GM19025 (cell line): ENCODE measurements at regions not wholly inside any gene's neighbourhood (a gene's known extent, or its start where the extent isn't known, plus 50 kb on each side); places are given as distances from the start of the nearest gene placed in this dataset.

ENCODE experiments used
- ATAC-seq: cut with Tn5 transposase; IDR thresholded peaks from one replicate; pipeline ENCODE4 v1.9.1; 2021; ENCODE audit warnings: mild to moderate bottlenecking, low read depth, moderate library complexity; ENCODE audit not compliant: unreplicated experiment

DNA sequence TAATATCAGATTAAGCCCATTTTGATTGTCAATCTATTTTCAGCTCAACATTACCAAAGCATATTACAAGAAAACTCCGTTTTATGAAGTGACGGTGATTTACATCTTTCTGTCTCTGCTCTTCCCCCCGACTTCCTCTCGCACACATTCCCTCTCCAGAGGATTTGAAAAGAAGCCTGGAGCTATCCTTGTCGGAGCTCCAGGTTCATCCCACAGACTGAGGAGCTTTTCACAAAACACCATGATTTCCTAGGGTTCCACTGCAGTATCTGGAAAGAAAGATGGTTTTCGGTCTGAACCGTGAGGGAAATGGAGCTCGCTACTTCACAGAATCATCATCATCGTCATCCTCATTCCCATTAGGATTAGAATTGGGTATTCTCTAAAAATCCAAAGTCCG is 655.5 kb upstream of the MGMT start:
- ATAC-seq = no peak

DNA sequence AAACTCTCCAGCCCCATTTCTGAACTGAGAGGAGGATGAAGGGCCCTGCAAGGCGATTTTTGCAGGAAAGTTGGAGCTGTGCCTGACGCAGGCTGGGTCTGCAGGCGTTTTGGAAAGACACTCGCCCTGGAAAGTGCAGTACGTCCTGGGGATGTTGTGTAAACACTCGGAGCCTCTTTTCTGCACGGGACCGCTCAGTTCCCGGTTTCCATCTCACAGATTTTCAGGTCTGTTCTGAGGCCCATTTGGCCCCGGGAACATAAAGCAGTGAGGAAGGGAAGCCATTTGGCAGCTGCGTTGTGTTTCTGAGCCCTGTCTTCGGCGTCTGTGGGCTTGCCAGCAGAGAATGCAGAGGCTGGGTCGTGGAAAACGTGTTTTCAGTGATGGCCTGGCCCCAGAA is 655.0 kb upstream of the MGMT start:
- ATAC-seq = no peak

DNA sequence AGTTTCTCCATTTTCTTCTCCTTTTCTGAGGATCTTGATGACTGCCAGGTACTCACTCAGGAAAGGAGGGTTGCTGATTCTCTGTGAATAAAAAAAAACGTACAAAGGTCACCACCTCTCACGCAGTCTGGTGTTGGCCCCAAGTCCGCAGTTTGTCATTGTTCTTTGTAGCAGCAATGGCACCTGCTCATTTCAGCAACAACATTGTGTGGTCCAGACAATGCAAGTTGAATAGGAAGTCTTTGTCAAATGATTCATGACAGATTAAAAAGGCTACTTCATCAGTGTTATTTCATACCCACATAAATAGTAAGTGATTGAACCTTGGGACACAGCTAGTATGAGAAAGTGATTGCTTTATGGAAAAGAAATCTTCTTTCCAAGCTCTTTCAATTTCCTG is 653.5 kb upstream of the MGMT start:
- no peak for ATAC-seq

DNA sequence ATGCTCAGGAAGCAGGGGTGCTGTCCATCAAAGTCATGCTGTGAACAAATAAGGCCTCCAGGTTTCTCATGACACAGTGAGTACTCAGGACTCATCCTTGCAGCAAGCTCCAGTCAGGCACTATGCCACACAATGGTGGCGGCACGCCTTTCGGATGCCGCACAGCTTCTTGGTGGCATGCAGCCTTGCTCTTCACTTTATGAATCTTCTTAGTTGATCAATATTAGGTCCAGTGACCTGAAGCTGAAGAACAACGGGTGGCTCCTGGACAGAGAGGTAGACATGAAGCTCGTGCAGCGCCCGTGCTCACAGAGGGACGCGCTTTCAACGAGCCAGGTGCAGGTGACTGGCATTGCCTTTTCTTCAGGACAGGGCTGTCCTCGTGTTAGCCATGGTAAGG is 653.0 kb upstream of the MGMT start:
- no peak for ATAC-seq

DNA sequence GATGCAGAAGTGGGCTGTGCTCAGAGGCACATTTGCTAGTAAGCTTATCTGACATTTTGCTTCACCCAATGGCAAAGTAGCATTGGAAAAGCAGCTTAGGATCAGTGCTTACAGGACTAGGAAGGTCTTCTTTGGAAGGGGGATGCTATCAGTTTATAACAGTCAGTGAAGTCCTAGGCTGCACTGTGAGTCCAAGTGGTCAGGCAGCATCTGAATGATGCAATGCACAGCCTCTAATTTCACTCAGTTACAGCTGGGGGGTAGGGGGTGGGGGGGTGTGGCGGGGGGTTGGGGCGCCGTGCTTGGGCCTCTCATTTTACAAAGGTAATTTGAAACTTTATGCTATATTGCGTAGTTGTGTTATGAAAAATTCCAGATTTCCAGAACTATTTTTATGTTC is 652.3 kb upstream of the MGMT start:
- ATAC-seq = no peak

DNA sequence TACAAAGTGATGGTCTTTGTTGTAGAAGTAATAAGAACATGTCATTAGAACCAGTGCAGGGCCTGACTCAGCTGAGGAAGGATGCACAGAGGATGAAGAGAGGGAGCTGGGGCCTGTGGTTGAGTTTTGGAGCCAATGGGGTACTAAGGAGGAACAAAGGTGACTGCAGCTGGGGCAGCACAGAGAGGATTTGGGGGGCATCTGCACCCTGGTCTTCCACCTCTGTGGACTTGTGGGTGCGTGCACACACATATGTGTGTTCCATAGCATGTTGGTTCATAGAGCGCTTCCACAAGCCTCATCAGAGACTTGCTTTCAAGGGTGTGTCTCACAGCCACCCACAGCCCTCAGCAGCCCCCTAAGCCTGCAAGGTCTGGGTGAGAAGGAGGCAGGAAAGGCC is 650.3 kb upstream of the MGMT start:
- ATAC-seq = no peak

DNA sequence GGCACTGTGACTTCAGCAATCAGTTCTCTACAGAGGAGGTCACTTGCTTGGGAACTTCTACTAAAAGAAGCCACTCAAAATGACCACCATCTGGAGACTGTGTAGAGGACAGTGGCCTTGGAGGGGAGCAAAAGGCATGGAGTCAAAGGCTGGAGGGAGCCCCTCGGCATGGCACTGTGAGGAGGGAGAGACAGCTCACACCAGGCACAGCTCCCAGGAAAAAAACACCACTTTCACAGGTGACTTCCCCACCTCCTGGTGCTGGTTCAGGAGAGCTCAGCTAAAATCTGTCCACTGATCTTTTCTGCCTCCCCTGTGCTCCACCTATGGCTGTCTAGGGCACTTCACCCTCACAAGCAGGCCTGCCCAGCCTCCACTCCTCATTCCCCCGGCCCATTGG is 649.4 kb upstream of the MGMT start:
- ATAC-seq = no peak

DNA sequence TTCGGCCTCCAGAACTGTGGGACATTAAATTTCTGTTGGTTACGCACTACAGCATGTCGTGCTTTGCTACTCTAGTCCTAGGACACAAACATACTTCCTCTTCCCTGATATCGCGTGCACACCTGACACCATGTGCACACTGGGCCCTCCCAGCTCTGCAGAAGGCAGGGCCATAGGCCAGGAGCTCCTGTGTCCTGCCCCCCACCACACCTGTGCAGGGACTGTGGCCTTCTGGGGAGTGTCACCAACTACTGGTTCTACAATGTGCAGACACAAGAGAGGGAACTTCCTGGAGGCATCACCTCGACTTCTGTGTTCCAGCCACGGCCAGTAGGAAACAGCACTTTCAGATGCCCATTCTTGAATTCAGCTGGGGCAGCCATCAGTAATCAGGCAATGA is 646.4 kb upstream of the MGMT start:
- ATAC-seq = no peak

DNA sequence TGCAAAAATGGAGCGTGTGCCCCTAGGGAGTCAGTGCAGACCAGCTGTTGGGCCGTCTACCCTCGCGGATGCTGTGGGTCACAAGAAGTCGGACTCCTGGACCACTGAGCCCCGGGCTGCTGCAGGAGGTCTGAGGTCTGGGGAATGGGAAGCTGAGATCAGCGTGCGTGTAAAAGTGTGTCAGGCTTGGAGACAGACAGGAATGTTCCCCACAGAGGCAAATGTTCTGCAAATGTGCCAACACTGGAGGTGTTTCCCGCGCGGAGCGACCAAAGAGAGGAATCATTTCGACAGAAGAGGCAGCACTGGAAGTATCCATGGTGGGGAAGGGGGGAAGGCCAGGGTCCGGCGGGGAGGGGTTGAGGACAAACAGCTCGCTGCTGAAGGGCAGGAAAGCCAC is 643.8 kb upstream of the MGMT start:
- ATAC-seq = no peak

DNA sequence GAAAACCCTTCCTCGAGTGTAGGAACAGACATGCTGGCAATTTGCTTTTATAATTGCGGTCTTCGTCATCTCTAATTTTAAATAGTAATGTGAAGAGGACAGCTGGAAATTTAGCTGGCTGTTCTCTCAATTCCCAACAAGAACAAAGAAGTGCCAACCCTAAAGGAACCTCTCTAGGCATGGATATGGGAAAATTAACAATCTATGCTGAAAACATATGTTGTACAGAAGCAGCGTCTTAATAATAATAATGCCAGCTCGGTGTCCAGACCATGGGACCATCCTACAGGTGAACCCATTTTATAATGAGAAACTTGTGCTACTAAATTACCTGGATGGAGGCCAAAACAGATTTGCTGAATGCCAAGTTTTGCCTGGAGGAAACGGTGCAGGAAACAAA is 641.4 kb upstream of the MGMT start:
- ATAC-seq = no peak

DNA sequence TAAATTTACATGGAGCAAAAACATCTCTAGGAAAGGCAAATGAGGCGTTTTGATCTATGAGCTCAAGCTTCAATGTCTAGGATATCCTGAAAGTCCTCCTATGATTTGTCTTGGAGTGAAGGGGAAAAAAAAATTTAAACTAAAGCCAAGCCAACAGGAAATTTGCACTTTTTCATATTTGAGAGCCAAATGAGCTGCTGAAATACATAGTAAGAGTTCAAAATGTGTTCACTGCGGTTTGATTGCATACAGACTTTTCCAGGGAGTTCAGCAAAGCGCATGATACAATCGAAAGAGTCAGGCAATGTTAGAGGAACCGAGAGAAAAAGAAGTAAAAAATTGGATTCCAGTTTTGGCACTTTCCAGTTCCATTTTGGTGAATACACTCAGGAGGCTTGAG is 633.4 kb upstream of the MGMT start:
- no peak for ATAC-seq

DNA sequence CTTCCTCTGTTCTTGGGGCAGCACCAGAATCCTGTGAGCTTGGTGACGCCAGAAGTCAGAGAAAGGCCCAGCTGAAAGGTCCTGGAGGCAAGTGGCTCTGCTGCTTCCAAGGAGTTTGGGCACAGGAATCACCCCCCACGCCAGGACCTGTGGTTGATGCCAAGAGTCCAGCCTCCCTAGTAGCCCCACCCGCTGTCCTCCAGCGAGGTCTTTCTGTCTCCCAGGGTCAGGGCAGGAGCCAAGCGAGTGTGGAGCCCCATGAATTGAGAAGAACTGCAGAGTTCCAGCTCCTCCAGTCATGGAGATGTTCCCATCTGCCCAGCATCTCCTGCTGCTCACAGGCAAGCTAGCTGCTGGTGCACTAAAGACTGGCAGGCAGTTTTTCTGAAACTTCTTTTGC is 631.7 kb upstream of the MGMT start:
- no peak for ATAC-seq

DNA sequence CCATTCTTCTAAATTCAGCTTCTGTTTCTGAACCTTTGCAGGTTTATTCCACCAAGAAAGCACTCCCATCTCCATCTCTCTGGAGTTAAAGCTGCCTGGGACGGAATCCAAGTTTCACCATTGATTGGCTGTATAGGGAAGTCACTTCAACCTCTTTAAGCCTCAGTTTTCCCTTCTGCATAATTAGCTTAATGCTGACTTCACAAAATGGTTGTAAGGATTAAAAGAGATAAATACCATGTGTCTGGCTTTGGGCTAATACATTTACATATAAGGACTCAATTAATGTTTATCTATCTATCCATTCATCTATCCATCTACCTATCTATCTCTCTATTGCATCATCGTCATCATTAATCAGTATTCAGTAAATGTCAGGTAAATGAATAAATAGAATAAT is 629.6 kb upstream of the MGMT start:
- no peak for ATAC-seq

DNA sequence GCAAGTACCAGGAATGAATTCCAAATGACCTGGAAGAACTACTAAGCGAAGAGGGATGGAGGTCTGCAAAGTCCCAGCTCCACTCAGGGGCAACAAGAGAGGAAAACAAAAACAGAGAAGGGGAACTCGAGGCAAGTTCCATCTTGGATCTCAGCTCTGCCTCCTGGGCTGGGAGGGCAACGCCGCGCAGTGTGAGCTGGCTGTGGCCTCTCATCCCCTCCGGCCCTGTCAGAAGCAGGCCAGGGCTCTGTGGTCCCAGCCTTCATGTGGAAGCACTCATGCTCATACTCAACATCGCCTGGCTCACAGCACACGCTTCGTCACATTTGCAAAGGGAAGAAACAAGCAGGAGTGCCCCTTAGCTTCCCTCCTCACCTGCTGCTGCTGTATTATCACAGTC is 627.9 kb upstream of the MGMT start:
- no peak for ATAC-seq

DNA sequence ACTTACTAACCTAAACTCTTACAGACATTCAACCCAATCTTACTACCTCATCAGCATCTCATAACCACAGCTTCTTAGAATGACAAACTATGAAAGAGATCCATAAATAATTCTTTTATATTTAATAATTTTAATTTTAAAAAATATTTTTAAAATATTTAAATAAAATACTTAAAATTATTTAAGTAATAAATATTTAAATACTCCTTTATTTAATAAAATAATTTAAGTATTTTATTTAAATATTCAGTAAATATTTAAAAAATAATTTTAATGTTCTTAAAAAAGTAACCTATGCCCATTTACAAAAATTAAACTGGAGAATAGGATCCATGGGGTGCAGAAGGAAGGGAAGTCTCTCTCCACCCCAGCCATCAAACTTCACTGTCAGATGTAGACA is 627.3 kb upstream of the MGMT start:
- no peak for ATAC-seq

DNA sequence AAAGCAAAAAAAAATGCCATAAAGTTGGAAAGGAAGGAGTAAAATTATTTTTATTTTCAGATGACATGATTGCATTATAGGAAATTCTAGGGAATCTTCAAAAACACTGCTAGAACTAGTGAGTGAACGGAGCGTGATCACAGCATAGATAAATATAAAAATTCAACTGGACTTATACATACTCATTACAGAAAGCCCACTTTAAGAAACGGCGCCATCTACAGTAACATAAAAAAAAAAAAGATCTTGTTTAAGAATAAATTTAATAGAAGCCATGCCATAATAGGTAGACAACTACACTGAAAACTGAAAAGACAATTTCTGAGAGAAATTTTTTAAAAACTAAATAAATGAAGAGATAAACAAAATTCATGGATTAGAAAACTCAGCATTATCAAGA is 623.1 kb upstream of the MGMT start:
- no peak for ATAC-seq

DNA sequence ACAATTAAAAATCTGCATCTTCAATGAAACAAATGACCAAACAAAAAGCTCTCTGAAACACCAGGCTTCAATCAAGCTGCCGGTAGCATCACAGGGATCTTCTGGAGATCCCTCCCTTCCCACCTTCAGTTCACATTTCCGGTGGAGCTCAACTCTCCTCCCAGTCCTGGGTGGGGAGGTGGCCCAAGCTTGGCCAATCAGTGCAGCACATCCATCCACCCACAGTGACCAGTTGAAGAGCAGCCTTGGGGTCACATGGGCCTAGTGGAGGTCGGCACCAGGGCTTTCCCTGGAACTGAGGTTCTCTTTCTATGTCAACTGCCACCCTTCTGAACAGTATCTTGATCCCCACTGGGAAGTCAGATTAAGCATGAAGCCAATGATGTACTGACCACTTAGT is 620.1 kb upstream of the MGMT start:
- ATAC-seq = no peak

DNA sequence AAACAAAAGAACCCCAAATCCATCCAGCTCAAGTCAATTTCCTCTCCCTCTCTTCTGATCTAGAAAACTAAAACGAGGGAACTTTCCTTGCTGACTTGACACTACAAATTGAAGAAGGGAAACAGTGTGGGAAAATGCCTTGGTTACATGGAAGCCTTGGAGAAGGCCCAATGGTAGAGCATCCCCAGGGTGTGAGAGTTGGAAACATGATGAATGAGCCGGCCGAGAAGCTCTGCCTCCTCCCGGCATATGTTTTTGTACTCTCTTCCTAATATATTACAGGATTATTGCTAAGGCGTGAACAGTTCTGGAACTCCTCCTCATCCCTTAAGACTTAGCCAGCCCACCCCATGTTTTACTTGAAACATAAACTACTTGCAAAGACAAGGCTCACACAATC is 618.2 kb upstream of the MGMT start:
- no peak for ATAC-seq

DNA sequence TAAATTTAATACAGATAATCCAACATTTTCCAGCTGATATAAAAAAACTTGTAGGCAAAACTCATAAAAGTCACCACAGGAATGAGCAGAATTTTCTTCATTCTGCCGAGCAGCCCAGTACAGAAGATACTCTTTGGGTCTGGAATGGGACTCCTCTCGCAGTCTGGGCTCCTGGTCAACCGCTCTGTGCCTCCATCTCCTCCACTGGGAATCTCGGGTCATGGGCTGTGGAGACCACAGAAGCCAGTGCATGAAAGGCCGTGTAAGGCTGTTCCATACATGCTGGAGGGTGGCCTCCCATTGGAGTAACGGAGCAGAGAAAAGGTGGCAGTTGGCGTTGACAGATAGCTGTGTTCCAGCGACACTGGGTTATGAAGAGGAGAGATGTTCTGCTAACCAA is 616.4 kb upstream of the MGMT start:
- no peak for ATAC-seq

DNA sequence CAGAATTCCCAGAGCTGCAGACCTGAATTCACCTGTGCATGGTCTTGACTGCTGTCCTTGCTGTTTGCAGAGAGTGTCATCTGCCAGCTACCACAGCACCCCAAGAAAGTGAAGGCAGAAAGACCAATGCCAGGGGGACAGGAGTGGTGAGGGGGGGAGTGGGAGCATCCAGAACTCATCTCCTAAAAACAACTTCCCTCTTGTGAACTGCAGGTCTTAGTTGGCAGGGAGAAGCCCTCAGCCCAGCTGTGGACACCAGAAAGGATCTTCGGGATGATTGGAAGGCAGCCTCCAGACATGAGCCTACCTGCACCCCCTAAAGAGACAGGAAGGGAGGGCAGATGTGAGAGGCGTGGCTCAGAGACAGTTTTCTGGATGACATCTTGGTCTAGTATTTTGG is 615.8 kb upstream of the MGMT start:
- ATAC-seq = no peak

DNA sequence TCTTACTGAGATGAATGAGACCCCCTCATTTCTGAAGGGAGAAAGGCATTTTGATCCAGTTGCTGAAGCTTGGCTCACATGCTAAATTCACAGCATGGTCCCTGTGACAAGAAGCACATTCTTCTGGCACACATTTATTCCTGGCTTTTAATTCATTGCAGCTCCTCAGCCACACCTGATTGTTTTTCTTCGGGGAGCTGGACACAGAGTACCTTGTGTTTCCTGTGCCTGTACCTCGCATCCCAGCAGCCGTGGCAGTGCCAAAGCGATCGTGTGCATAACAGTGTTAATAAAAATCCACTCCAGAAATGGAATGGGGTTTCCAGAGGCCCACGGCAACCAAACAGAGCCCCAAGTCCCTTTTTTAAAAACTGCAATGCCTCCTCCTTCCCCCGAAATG is 615.3 kb upstream of the MGMT start:
- no peak for ATAC-seq

DNA sequence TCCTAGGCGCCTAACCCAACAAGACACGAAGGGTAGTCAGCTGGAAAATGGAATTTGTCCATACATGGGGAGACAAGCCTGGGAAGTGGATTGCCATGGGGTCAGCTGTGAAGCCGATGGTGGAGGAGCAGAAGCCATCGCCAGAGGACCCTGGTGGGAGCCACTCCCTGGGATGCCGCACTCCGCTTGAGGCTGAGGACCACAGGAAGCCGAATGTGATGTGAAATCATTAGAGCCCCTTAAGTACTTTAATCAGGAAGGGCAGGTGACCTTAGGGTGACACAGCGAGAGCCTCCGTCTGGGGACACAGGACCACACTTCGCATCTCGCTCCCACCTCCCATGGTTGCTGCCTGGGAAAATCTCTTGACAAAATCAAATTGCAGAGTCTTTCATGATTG is 614.6 kb upstream of the MGMT start:
- ATAC-seq = no peak

DNA sequence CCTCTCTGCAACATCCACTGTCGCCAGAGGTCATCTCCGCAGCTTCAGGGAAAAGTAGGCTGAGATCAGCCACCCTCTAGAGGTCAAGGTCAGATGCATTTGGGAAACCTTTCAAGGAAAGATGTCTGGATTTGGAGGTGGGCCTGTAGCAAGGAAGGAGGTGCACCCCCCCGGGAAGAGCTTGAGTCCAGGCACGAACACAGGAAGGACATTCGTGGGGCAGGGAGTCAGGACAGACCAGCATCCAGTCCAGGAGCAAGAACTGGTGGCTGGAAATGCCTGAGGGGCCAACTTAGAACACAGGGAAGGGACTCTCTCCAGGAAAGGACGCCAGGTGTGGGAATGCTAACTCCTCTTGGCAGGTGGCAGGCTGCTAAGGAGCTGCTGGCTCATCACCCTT is 614.1 kb upstream of the MGMT start:
- no peak for ATAC-seq

DNA sequence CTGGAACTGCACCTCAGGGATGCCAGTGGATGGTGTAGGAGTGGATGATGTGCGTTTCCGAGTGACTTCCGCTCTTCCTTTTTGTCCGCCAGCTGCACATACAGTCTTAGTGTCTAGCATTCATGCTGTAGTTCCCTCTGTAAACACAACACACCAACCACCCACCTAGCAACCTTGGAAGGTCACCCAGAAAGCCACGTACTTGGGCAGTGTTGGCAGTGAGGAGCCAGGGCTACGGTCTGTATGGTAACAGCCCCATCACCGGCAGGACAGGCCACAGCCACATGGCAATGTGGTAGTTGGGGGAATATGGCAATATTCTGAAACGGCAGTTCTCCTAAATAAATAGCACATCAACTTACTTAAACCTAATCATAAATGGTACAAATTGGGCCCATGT is 613.5 kb upstream of the MGMT start:
- ATAC-seq = no peak
